ENCODE measurements at regions not wholly inside any gene's neighbourhood (a gene's known extent, or its start where the extent isn't known, plus 50 kb on each side); places are given as distances from the start of the nearest gene placed in this dataset.
"Not testable (repeated sequence)": the region's sequence is repeated elsewhere in the genome, so short reads cannot be mapped to it uniquely, and the experiment has no call there.

- H3K4me3 Mint-ChIP-seq; H3K9me3 ChIP-seq; H3K36me3 ChIP-seq (ENCODE audit: control insufficient read depth in 2 of 2, extremely low read depth in 1 of 2, insufficient read depth in 1 of 2, low read length in 1 of 2); H3K27me3 ChIP-seq (replicated peaks in 1 of 2; ENCODE audit: control insufficient read depth in 2 of 2, extremely low read depth in 1 of 2, insufficient read depth in 2 of 2, low read length in 1 of 2); H3K4me1 ChIP-seq (ENCODE audit: control insufficient read depth in 1 of 2, extremely low read depth in 1 of 2, insufficient read depth in 2 of 2, low read length in 2 of 2); H3K36me3 Mint-ChIP-seq; H3K4me3 ChIP-seq (ENCODE audit: control insufficient read depth in 1 of 2, extremely low read depth in 1 of 2, low read length in 1 of 2); H3K27ac ChIP-seq (ENCODE audit: low read length); ATAC-seq (replicated peaks in 1 of 4); DNase-seq; H3K27ac Mint-ChIP-seq; H3K27me3 Mint-ChIP-seq; H3K4me1 Mint-ChIP-seq; CTCF ChIA-PET: not testable (repeated sequence)
- 78% methylated on average over 1 of the region's 1 CpG for WGBS (ENCODE audit: insufficient coverage)
- H3K9me3 Mint-ChIP-seq = peaks cover 24 to 36% (median 34%) of the 10 kb centered on the region in 3 donors
- POLR2A ChIA-PET = interaction anchor here in 1 of 2 donors (0.6 kb wide), 1 partner anchor 471 kb away, joined by 3 read pairs; no protein-coding TSS in a partner anchor
Observed at GRCh38 chr5:17865966-17866365, 231.7 kb downstream of the TAF11L14 start.

- Mint-ChIP-seq H3K4me3 (no peak overlapping the region), H3K27me3 (no peaks in the 10 kb centered on the region), H3K27ac (no peak overlapping the region), H3K4me1 (no peaks in the 10 kb centered on the region), H3K9me3 (peaks cover 21 to 26% (median 23%) of the 10 kb centered on the region in 3 donors), H3K36me3 (no peaks in the 10 kb centered on the region)
- no peaks in the 10 kb centered on the region for H3K27me3 ChIP-seq (replicated peaks in 1 of 2; ENCODE audit: control insufficient read depth in 2 of 2, extremely low read depth in 1 of 2, insufficient read depth in 2 of 2, low read length in 1 of 2)
- DNase-seq = no peak
- no peaks in the 10 kb centered on the region for H3K9me3 ChIP-seq
- no peak for ATAC-seq (replicated peaks in 1 of 4)
- CTCF ChIA-PET = no interaction called here
- POLR2A ChIA-PET = no interaction called here
- no peak overlapping the region for H3K4me3 ChIP-seq (ENCODE audit: control insufficient read depth in 1 of 2, extremely low read depth in 1 of 2, low read length in 1 of 2)
- whole genome bisulfite sequencing (ENCODE audit: insufficient coverage) = no CpG with 5 or more reads among the region's 4 CpGs
- H3K27ac ChIP-seq (ENCODE audit: low read length) = no peak overlapping the region
- H3K36me3 ChIP-seq (ENCODE audit: control insufficient read depth in 2 of 2, extremely low read depth in 1 of 2, insufficient read depth in 1 of 2, low read length in 1 of 2) = no peaks in the 10 kb centered on the region
- H3K4me1 ChIP-seq (ENCODE audit: control insufficient read depth in 1 of 2, extremely low read depth in 1 of 2, insufficient read depth in 2 of 2, low read length in 2 of 2) = no peaks in the 10 kb centered on the region
Observed at GRCh38 chr5:17872204-17872603, 237.9 kb downstream of the TAF11L14 start.

GRCh38 chr5:17878541-17878940, 244.3 kb downstream of the TAF11L14 start:
- peaks cover 12 to 20% (median 13%) of the 10 kb centered on the region in 3 donors for H3K9me3 Mint-ChIP-seq
- no peaks in the 10 kb centered on the region for H3K4me1 Mint-ChIP-seq
- H3K27ac ChIP-seq (ENCODE audit: low read length) = no peak overlapping the region
- no peaks in the 10 kb centered on the region for H3K4me1 ChIP-seq (ENCODE audit: control insufficient read depth in 1 of 2, extremely low read depth in 1 of 2, insufficient read depth in 2 of 2, low read length in 2 of 2)
- no peak overlapping the region for H3K4me3 Mint-ChIP-seq
- no peak for DNase-seq
- H3K36me3 ChIP-seq (ENCODE audit: control insufficient read depth in 2 of 2, extremely low read depth in 1 of 2, insufficient read depth in 1 of 2, low read length in 1 of 2) = no peaks in the 10 kb centered on the region
- CTCF ChIA-PET = no interaction called here
- H3K9me3 ChIP-seq = no peaks in the 10 kb centered on the region
- H3K27me3 ChIP-seq (replicated peaks in 1 of 2; ENCODE audit: control insufficient read depth in 2 of 2, extremely low read depth in 1 of 2, insufficient read depth in 2 of 2, low read length in 1 of 2) = no peaks in the 10 kb centered on the region
- no peak overlapping the region for H3K27ac Mint-ChIP-seq
- POLR2A ChIA-PET = no interaction called here
- no peak for ATAC-seq (replicated peaks in 1 of 4)
- no peaks in the 10 kb centered on the region for H3K27me3 Mint-ChIP-seq
- H3K36me3 Mint-ChIP-seq = no peaks in the 10 kb centered on the region
- no peak overlapping the region for H3K4me3 ChIP-seq (ENCODE audit: control insufficient read depth in 1 of 2, extremely low read depth in 1 of 2, low read length in 1 of 2)
- no CpG with 5 or more reads among the region's 2 CpGs for WGBS (ENCODE audit: insufficient coverage)

GRCh38 chr5:17879276-17879675, 245.0 kb downstream of the TAF11L14 start:
- no peaks in the 10 kb centered on the region for H3K4me1 ChIP-seq (ENCODE audit: control insufficient read depth in 1 of 2, extremely low read depth in 1 of 2, insufficient read depth in 2 of 2, low read length in 2 of 2)
- H3K36me3 ChIP-seq (ENCODE audit: control insufficient read depth in 2 of 2, extremely low read depth in 1 of 2, insufficient read depth in 1 of 2, low read length in 1 of 2) = no peaks in the 10 kb centered on the region
- ChIA-PET CTCF (no interaction called here), POLR2A (no interaction called here)
- Mint-ChIP-seq H3K4me1 (no peaks in the 10 kb centered on the region), H3K27me3 (no peaks in the 10 kb centered on the region), H3K27ac (no peak overlapping the region), H3K9me3 (peaks cover 12 to 22% (median 13%) of the 10 kb centered on the region in 3 donors), H3K36me3 (no peaks in the 10 kb centered on the region), H3K4me3 (no peak overlapping the region)
- H3K4me3 ChIP-seq (ENCODE audit: control insufficient read depth in 1 of 2, extremely low read depth in 1 of 2, low read length in 1 of 2) = no peak overlapping the region
- no CpG with 5 or more reads among the region's 2 CpGs for WGBS (ENCODE audit: insufficient coverage)
- no peaks in the 10 kb centered on the region for H3K9me3 ChIP-seq
- no peaks in the 10 kb centered on the region for H3K27me3 ChIP-seq (replicated peaks in 1 of 2; ENCODE audit: control insufficient read depth in 2 of 2, extremely low read depth in 1 of 2, insufficient read depth in 2 of 2, low read length in 1 of 2)
- no peak for DNase-seq
- no peak for ATAC-seq (replicated peaks in 1 of 4)
- H3K27ac ChIP-seq (ENCODE audit: low read length) = no peak overlapping the region

GRCh38 chr5:17880869-17881268, 246.6 kb downstream of the TAF11L14 start:
- H3K27me3 ChIP-seq (replicated peaks in 1 of 2; ENCODE audit: control insufficient read depth in 2 of 2, extremely low read depth in 1 of 2, insufficient read depth in 2 of 2, low read length in 1 of 2) = no peaks in the 10 kb centered on the region
- H3K9me3 ChIP-seq = no peaks in the 10 kb centered on the region
- Mint-ChIP-seq H3K4me3 (no peak overlapping the region), H3K4me1 (no peaks in the 10 kb centered on the region), H3K36me3 (no peaks in the 10 kb centered on the region), H3K9me3 (peaks cover 11 to 21% (median 11%) of the 10 kb centered on the region in 3 donors), H3K27ac (no peak overlapping the region), H3K27me3 (no peaks in the 10 kb centered on the region)
- ATAC-seq (replicated peaks in 1 of 4) = no peak
- H3K27ac ChIP-seq (ENCODE audit: low read length) = no peak overlapping the region
- no peak overlapping the region for H3K4me3 ChIP-seq (ENCODE audit: control insufficient read depth in 1 of 2, extremely low read depth in 1 of 2, low read length in 1 of 2)
- H3K4me1 ChIP-seq (ENCODE audit: control insufficient read depth in 1 of 2, extremely low read depth in 1 of 2, insufficient read depth in 2 of 2, low read length in 2 of 2) = no peaks in the 10 kb centered on the region
- H3K36me3 ChIP-seq (ENCODE audit: control insufficient read depth in 2 of 2, extremely low read depth in 1 of 2, insufficient read depth in 1 of 2, low read length in 1 of 2) = no peaks in the 10 kb centered on the region
- ChIA-PET CTCF (no interaction called here), POLR2A (no interaction called here)
- 100% methylated on average over 1 of the region's 4 CpGs for WGBS (ENCODE audit: insufficient coverage)
- DNase-seq = no peak

- Histone ChIP-seq H3K4me3 (ENCODE audit: control insufficient read depth in 1 of 2, extremely low read depth in 1 of 2, low read length in 1 of 2) (no peak overlapping the region), H3K4me1 (ENCODE audit: control insufficient read depth in 1 of 2, extremely low read depth in 1 of 2, insufficient read depth in 2 of 2, low read length in 2 of 2) (no peaks in the 10 kb centered on the region), H3K36me3 (ENCODE audit: control insufficient read depth in 2 of 2, extremely low read depth in 1 of 2, insufficient read depth in 1 of 2, low read length in 1 of 2) (no peaks in the 10 kb centered on the region), H3K27me3 (replicated peaks in 1 of 2; ENCODE audit: control insufficient read depth in 2 of 2, extremely low read depth in 1 of 2, insufficient read depth in 2 of 2, low read length in 1 of 2) (no peaks in the 10 kb centered on the region), H3K9me3 (no peaks in the 10 kb centered on the region), H3K27ac (ENCODE audit: low read length) (no peak overlapping the region)
- ChIA-PET CTCF (no interaction called here), POLR2A (no interaction called here)
- Mint-ChIP-seq H3K27me3 (no peaks in the 10 kb centered on the region), H3K4me3 (no peak overlapping the region), H3K36me3 (no peaks in the 10 kb centered on the region), H3K9me3 (peaks cover 11 to 24% (median 11%) of the 10 kb centered on the region in 3 donors), H3K27ac (no peak overlapping the region), H3K4me1 (no peaks in the 10 kb centered on the region)
- ATAC-seq (replicated peaks in 1 of 4) (no peak), DNase-seq (no peak)
- WGBS (ENCODE audit: insufficient coverage) = 96% methylated on average over 6 of the region's 6 CpGs
Observed at GRCh38 chr5:17882760-17883488, 248.7 kb downstream of the TAF11L14 start.

- ChIA-PET CTCF (interaction anchor here in 1 of 2 donors (0.7 kb wide), 1 partner anchor 1040 kb away, joined by 5 read pairs; no protein-coding TSS in a partner anchor), POLR2A (no interaction called here)
- no peaks in the 10 kb centered on the region for H3K4me1 Mint-ChIP-seq
- H3K4me3 Mint-ChIP-seq = no peak overlapping the region
- H3K4me1 ChIP-seq (ENCODE audit: control insufficient read depth in 1 of 2, extremely low read depth in 1 of 2, insufficient read depth in 2 of 2, low read length in 2 of 2) = no peaks in the 10 kb centered on the region
- no peaks in the 10 kb centered on the region for H3K9me3 ChIP-seq
- no peak overlapping the region for H3K27ac Mint-ChIP-seq
- no peaks in the 10 kb centered on the region for H3K27me3 Mint-ChIP-seq
- H3K4me3 ChIP-seq (ENCODE audit: control insufficient read depth in 1 of 2, extremely low read depth in 1 of 2, low read length in 1 of 2) = no peak overlapping the region
- no peak overlapping the region for H3K27ac ChIP-seq (ENCODE audit: low read length)
- H3K9me3 Mint-ChIP-seq = peaks cover 17 to 25% (median 22%) of the 10 kb centered on the region in 3 donors
- ATAC-seq (replicated peaks in 1 of 4) = no peak
- no peak for DNase-seq
- no peaks in the 10 kb centered on the region for H3K36me3 Mint-ChIP-seq
- H3K36me3 ChIP-seq (ENCODE audit: control insufficient read depth in 2 of 2, extremely low read depth in 1 of 2, insufficient read depth in 1 of 2, low read length in 1 of 2) = no peaks in the 10 kb centered on the region
- H3K27me3 ChIP-seq (replicated peaks in 1 of 2; ENCODE audit: control insufficient read depth in 2 of 2, extremely low read depth in 1 of 2, insufficient read depth in 2 of 2, low read length in 1 of 2) = no peaks in the 10 kb centered on the region
Observed at GRCh38 chr5:17888155-17888554, 253.9 kb downstream of the TAF11L14 start.

All from T-cell (primary cell).